ENCODE measurements at regions not wholly inside any gene's neighbourhood (a gene's known extent, or its start where the extent isn't known, plus 50 kb on each side); places are given as distances from the start of the nearest gene placed in this dataset.
A peak's percentile ranks its signal among the peaks of the same experiment; 100 is the strongest.

- ATAC-seq (ENCODE audit: poor library complexity) = no peak
- DNase-seq = peak; percentile 27
- intact Hi-C loops (cut with DNase I) = no loop called here
These were observed 71.2 kb upstream of the RUNX3 start for GRCh38 chr1:25001125-25001915.

GRCh38 chr1:24999906-25000305 is 69.8 kb upstream of the RUNX3 start:
- DNase-seq = no peak
- intact Hi-C loops (cut with DNase I) = no loop called here
- no peak for ATAC-seq (ENCODE audit: poor library complexity)

DNA sequence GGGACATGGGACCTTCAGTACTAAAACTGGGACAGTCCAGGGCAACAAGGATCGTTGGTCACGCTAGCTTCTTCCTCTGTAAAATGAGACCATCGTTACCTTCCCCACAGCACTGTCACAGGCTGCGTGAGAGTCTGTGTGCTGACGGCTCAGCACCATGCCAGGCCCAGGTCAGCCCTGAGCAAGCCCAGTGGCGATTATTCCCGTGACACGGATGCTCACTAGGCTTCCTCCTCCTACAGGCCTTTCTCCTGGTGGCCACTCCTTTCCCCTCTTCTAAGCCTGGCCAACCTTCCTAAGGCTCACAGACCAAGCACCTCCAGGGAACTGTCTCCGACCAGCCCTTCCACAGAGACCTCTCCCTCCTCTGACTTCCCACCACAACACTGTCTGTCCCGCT is 69.3 kb upstream of the RUNX3 start:
- DNase-seq = no peak
- no peak for ATAC-seq (ENCODE audit: poor library complexity)
- intact Hi-C loops (cut with DNase I) = no loop called here

- ATAC-seq (ENCODE audit: poor library complexity) = no peak
- no peak for DNase-seq
- intact Hi-C loops (cut with DNase I) = no loop called here
These were observed 68.6 kb upstream of the RUNX3 start for GRCh38 chr1:24998563-24999245.

DNA sequence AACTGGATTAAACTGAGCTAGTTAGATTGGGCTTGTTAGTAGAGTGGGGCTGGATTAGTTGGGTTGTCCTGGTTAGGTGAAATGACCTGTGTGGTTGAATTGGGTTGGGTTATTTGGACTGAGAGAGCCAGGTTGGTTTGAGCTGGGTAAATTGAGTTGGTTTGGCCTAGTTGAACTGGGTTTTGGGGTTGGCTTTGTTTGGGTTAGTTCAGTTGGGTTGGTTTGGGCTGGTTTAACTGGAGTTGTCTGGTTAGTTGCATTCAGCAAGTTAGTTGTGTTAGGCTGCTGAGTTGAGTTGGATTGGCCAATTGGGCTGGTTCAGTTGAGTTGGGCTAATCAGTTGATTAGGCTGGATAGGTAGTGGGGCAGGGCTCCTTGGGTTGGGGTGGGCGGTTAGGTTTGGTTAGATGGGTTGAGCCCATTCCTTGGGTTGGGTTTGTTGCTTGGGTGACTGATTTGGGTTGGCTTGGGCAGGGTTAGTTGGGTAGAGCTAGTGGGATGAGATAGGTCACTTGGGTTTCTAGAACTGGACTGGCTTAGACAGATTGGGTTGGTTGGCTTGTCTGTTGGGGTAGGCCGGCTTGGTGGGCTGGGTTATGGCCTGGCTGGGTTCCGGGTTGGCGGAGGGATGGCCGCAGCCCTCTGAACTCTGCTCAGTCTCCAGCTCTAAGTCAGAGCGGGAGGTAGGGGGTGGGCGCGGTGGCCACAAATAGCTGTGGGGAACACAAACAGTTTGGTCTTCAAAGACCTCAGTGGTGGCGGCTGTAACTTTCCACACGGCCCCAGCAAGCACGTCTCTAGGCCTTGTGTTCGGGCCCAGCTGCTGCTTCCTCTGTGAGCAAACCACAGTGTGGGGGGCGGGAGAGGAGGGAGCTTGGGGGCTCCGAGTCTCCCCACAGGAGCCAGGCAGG is 67.2 kb upstream of the RUNX3 start:
- intact Hi-C loops (cut with DNase I) = no loop called here
- DNase-seq (peak; percentile 38), ATAC-seq (ENCODE audit: poor library complexity) (no peak)

- ATAC-seq (ENCODE audit: poor library complexity) (no peak), DNase-seq (peak; percentile 17)
- intact Hi-C loops (cut with DNase I) = no loop called here
These were observed 66.4 kb upstream of the RUNX3 start for GRCh38 chr1:24996456-24996855.

DNA sequence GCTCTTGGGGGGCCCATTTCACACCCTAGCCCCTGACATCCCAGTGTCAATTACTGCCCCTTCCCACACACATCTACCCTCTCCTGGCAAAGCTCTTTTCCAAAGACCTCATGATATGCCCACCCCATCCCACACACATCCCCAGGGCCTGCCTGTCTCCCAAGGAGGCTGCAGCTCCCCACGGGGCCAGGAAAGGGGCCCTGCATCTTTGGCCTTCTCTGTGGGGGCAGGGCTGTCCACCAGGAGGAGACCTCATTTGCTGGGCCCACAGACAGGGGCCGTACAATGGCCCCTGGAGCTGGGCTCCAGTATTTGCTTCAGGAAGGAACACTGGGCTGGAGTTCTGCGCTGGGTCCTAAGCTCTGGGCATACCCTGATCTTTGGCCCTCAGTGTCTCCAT is 65.6 kb upstream of the RUNX3 start:
- peak; percentile 28 for DNase-seq
- intact Hi-C loops (cut with DNase I) = no loop called here

GRCh38 chr1:24995140-24995539 is 65.1 kb upstream of the RUNX3 start:
- DNase-seq (peak; percentile 33), ATAC-seq (ENCODE audit: poor library complexity) (no peak)
- intact Hi-C loops (cut with DNase I) = no loop called here

More for the DNA sequence above, 65.6 kb upstream of the RUNX3 start:
- no peak for ATAC-seq (ENCODE audit: poor library complexity)

DNA sequence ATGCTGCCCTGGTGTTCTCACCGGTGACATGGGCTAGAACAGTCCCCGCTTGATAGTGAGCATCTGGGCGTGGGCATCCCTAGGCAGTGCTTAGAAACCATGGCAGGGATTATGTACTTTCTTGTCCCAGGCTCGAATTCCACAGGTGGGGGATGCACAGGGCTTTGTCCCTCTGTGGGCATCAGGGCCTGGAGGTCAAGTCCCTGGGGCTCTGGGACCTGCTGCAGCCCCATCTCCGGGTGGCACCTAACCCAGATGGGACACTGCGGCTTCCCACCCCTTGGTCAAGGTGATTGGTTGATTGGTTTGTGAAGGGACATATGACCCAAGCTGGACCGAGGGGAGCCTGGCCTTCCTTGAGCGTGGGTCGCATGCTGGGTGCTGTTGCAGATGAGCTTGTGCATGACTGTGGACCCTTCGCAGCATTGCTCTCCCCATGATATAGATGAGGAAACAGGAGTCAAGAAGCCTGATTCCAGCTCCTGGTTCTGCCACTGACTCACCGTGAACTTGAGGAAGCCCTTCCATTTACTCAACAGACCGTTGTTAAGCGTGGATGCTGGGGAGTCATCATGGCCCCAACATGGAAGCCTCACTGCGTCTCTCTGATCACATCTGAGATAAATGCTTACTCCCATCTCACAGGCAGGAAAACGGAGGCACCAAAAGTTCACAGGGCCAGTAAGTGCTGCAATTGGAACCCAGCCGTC is 64.0 kb upstream of the RUNX3 start:
- DNase-seq (no peak), ATAC-seq (ENCODE audit: poor library complexity) (no peak)
- intact Hi-C loops (cut with DNase I) = no loop called here

GRCh38 chr1:24992761-24993211 is 62.7 kb upstream of the RUNX3 start:
- DNase-seq = no peak
- intact Hi-C loops (cut with DNase I) = no loop called here
- no peak for ATAC-seq (ENCODE audit: poor library complexity)

- DNase-seq (no peak), ATAC-seq (ENCODE audit: poor library complexity) (no peak)
- intact Hi-C loops (cut with DNase I) = no loop called here
These were observed 62.2 kb upstream of the RUNX3 start for GRCh38 chr1:24992124-24992760.

GRCh38 chr1:24991697-24992096 is 61.6 kb upstream of the RUNX3 start:
- DNase-seq (no peak), ATAC-seq (ENCODE audit: poor library complexity) (peak; percentile 57)
- intact Hi-C loops (cut with DNase I) = no loop called here

DNA sequence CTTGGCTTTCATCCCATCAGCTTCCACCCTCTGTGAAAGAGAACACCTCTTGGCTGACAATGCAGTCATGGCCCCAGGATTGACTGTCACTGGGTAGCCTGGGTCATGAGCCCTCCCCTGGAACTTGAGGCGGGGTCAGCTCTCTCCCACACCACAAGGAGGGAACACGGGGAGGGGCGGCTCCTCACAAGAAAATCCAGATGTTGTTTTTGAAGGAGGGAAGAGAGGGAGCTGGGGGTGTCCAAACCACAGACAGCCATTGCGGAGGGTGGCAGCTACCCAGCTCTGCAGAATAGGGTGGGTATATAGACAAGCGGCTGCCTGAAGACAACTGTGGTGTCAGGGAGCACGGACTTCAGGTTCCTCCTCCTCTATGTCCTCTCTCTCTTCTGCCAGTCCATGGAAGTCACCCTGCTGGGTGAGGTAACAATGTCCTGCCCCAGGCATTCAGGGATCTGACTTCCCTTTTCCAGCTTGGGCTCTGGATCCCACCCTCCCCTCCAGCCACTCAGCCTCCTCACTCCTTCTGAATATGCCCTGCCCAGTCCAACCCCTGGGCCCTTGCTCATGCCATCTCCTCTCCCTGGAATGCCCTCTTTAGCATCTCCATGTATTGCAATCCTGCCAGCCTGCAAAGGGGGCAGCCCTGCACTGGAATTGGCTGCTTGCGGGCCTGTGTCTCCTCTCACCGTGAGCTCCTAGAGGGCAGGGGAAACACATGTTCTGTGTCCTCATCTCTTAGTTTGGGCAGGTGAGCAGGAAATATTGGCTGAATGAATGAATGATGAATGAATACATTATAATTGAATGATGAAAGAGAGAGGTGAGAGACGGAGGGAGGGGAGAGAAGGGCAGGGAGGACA is 60.9 kb upstream of the RUNX3 start:
- intact Hi-C loops (cut with DNase I) = no loop called here
- ATAC-seq (ENCODE audit: poor library complexity) (peak; percentile 40), DNase-seq (no peak)

DNA sequence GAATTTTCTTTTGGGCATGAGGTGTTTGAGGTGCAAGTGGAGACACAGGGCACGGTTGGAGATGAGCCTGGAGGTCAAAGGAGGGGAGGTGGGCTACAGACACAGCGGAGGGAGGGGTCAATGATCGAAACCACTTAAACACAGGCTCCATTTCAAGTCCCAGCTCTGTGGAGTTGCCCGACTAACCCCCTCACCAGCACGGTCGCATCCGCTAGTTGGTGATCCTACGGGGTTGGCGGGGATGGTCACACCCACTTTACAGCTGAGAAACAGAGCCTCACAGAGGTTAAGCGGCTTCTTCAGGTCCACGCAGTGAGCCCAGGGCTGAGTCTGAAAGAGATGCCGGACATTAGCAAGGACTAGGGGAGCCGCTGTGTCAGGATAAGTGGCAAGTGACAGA is 60.1 kb upstream of the RUNX3 start:
- ATAC-seq (ENCODE audit: poor library complexity) (no peak), DNase-seq (no peak)
- intact Hi-C loops (cut with DNase I) = no loop called here

GRCh38 chr1:24989082-24989481 is 59.0 kb upstream of the RUNX3 start:
- intact Hi-C loops (cut with DNase I) = no loop called here
- no peak for DNase-seq
- ATAC-seq (ENCODE audit: poor library complexity) = no peak

DNA sequence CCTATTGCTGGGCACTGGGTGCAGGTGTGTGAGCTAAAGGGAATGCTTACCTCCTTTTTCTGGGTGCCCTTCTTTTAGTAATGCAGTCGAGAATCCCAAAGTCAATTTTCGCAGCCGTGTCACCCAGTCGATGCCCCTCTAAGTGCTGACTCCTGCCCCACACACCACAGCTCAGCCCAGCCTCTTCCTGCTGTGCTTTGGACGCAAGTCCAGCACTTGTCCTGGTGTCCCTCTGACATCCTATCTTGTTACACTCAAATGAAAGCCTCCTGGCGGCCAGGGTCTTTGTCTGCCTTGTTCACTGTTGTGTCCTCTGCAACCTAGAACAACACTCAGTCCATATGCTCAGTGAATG is 58.5 kb upstream of the RUNX3 start:
- no peak for DNase-seq
- no peak for ATAC-seq (ENCODE audit: poor library complexity)
- intact Hi-C loops (cut with DNase I) = no loop called here

- intact Hi-C loops (cut with DNase I) = no loop called here
- no peak for DNase-seq
- ATAC-seq (ENCODE audit: poor library complexity) = no peak
These were observed 57.9 kb upstream of the RUNX3 start for GRCh38 chr1:24987875-24988557.

Measured in Right ventricle myocardium superior (tissue), 1 donor.